ENCODE measurements at regions not wholly inside any gene's neighbourhood (a gene's known extent, or its start where the extent isn't known, plus 50 kb on each side); places are given as distances from the start of the nearest gene placed in this dataset.

DNA sequence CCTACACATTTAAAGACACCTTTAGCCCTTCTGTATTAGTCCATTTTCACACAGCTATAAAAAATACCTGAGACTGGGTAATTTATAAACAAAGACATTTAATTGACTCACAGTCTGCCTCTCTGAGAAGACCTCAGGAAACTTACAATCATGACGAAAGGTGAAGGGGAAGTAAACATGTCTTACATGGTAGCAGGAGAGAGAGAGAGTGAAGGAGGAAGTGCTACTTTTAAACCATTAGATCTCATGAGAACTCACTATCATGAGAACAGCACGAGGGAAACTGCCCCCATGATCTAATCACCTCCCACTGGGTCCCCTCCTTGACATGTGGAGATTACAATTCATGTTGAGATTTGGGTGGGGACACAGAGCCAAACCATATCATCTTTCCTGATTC, 946.6 kb downstream of the SLC4A3 start:
- Mint-ChIP-seq H3K27ac (no peak overlapping the region), H3K4me1 (ENCODE audit: low read depth) (no peaks in the 10 kb centered on the region)

DNA sequence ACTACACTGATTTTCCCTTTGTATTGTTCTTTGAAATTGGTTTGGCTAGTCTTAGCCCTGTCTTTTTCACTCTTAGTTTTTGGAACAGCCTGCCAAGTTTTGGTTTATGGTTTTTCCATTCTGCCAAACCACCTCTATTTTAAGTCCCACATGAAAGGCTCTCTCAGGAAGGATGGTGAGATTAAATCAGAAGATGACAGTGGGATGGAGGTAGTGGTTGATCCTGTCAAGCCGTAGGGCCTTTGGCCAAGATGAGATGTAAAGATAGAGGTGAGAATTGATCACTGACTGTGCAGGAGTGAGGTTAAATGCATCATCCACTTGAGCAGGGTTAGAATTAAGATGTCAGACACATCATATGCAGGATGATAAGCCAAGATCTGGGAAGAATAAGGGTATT, 948.5 kb downstream of the SLC4A3 start:
- Mint-ChIP-seq H3K27me3 (no peaks in the 10 kb centered on the region), H3K9me3 (ENCODE audit: low read depth) (no peaks in the 10 kb centered on the region), H3K27ac (no peak overlapping the region), H3K4me3 (ENCODE audit: low read depth) (no peak overlapping the region), H3K36me3 (ENCODE audit: insufficient read depth) (no peaks in the 10 kb centered on the region), H3K4me1 (ENCODE audit: low read depth) (no peaks in the 10 kb centered on the region)
- TF ChIP-seq, protein P1, sequence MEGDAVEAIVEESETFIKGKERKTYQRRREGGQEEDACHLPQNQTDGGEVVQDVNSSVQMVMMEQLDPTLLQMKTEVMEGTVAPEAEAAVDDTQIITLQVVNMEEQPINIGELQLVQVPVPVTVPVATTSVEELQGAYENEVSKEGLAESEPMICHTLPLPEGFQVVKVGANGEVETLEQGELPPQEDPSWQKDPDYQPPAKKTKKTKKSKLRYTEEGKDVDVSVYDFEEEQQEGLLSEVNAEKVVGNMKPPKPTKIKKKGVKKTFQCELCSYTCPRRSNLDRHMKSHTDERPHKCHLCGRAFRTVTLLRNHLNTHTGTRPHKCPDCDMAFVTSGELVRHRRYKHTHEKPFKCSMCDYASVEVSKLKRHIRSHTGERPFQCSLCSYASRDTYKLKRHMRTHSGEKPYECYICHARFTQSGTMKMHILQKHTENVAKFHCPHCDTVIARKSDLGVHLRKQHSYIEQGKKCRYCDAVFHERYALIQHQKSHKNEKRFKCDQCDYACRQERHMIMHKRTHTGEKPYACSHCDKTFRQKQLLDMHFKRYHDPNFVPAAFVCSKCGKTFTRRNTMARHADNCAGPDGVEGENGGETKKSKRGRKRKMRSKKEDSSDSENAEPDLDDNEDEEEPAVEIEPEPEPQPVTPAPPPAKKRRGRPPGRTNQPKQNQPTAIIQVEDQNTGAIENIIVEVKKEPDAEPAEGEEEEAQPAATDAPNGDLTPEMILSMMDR (IDR thresholded peaks at IDR 0.05; ENCODE audit: unreplicated experiment) = no peak
- DNase-seq (ENCODE audit: low spot score, unreplicated experiment) = no peak

More for the DNA sequence above, 946.6 kb downstream of the SLC4A3 start:
- Mint-ChIP-seq H3K36me3 (ENCODE audit: insufficient read depth) (no peaks in the 10 kb centered on the region), H3K4me3 (ENCODE audit: low read depth) (no peak overlapping the region), H3K27me3 (no peaks in the 10 kb centered on the region), H3K9me3 (ENCODE audit: low read depth) (no peaks in the 10 kb centered on the region)
- no peak for DNase-seq (ENCODE audit: low spot score, unreplicated experiment)
- TF ChIP-seq, protein P1 (IDR thresholded peaks at IDR 0.05; ENCODE audit: unreplicated experiment) = no peak

DNA sequence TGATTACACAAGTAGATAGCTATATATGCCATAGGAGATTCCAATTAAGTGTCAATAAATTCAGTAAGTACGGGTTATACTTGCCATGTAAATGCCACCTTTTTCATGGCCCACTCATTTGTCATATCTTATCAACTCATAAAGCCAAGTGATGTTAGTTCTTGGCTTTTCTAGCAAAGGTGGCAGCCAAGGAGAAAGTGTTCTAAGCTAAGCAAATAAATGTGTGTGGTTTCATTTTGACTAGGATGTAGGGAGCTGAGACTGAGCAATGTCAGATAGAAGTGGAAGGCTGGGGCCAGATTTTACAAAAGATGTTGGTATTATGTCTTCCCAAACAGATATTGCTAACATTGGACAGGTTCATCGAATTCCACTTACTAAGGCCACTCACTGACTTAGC, 952.0 kb downstream of the SLC4A3 start:
- Mint-ChIP-seq H3K4me1 (ENCODE audit: low read depth) (no peaks in the 10 kb centered on the region), H3K36me3 (ENCODE audit: insufficient read depth) (no peaks in the 10 kb centered on the region), H3K4me3 (ENCODE audit: low read depth) (no peak overlapping the region), H3K9me3 (ENCODE audit: low read depth) (no peaks in the 10 kb centered on the region), H3K27me3 (no peaks in the 10 kb centered on the region), H3K27ac (no peak overlapping the region)
- TF ChIP-seq, protein P1 (IDR thresholded peaks at IDR 0.05; ENCODE audit: unreplicated experiment) = no peak
- DNase-seq (ENCODE audit: low spot score, unreplicated experiment) = no peak

DNA sequence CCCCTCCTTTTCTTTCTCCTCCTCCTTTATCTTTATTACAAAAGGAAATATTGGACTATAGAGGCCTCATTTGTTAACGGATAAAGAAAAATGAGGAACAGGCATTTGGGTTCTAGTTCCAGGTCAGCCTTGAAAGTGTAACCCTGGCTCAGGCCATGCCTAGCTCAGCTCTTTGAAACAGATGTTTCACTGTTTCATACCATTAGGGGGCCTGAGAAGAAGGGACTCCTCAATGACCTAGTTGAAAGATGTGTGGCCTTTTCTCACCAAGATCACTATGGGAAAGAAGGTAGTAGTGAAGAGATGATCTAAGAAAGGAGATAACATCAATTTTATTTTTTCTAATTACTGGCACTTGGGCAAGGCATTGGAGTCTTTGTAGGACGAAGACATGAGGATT, 952.7 kb downstream of the SLC4A3 start:
- Mint-ChIP-seq H3K36me3 (ENCODE audit: insufficient read depth) (no peaks in the 10 kb centered on the region), H3K27me3 (no peaks in the 10 kb centered on the region), H3K27ac (no peak overlapping the region)

DNA sequence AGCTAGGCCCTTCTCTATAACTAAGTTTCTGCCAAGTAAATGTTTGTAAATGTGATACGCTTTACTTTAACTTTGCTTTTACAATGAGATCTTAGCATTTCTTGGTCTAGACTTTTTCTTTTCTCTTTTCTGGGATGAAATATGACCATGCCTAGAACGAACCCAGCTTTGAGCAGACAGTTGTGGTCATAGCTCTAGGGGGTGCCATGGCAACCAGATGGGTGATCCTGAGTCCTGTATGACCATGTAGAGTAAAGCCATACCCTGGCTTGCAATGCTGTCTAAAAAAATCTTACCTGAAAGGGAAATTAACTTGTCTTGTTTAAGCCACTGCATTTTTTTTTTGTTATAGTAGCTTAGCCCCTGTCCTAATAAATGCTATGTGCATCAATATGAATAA, 956.3 kb downstream of the SLC4A3 start:
- no peaks in the 10 kb centered on the region for H3K9me3 Mint-ChIP-seq (ENCODE audit: low read depth)
- no peak for DNase-seq (ENCODE audit: low spot score, unreplicated experiment)
- peaks cover 6% of the 10 kb centered on the region for H3K27me3 Mint-ChIP-seq
- H3K4me1 Mint-ChIP-seq (ENCODE audit: low read depth) = no peaks in the 10 kb centered on the region
- no peaks in the 10 kb centered on the region for H3K36me3 Mint-ChIP-seq (ENCODE audit: insufficient read depth)
- no peak overlapping the region for H3K27ac Mint-ChIP-seq
- TF ChIP-seq, protein P1 (IDR thresholded peaks at IDR 0.05; ENCODE audit: unreplicated experiment) = no peak
- H3K4me3 Mint-ChIP-seq (ENCODE audit: low read depth) = no peak overlapping the region

More for the DNA sequence above, 952.7 kb downstream of the SLC4A3 start:
- H3K4me1 Mint-ChIP-seq (ENCODE audit: low read depth) = no peaks in the 10 kb centered on the region
- TF ChIP-seq, protein P1 (IDR thresholded peaks at IDR 0.05; ENCODE audit: unreplicated experiment) = no peak
- no peak for DNase-seq (ENCODE audit: low spot score, unreplicated experiment)
- no peaks in the 10 kb centered on the region for H3K9me3 Mint-ChIP-seq (ENCODE audit: low read depth)
- H3K4me3 Mint-ChIP-seq (ENCODE audit: low read depth) = no peak overlapping the region
